H1 (cell line): ENCODE measurements at regions not wholly inside any gene's neighbourhood (a gene's known extent, or its start where the extent isn't known, plus 50 kb on each side); places are given as distances from the start of the nearest gene placed in this dataset.

Source experiments
- CTCF ChIA-PET: fragments of 300-600 bp; sonication (Branson Sonifier 250); formaldehyde crosslinking; loops from one replicate; lab custom pipeline; 2021; ENCODE audit not compliant: partially characterized antibody; lab: Charles Lee
- POLR2A ChIA-PET: fragments of 300-600 bp; sonication (Branson Sonifier 250); formaldehyde crosslinking; loops from one replicate; lab custom pipeline; 2021; ENCODE audit warnings: inconsistent platforms; ENCODE audit not compliant: partially characterized antibody; lab: Charles Lee
- DNase-seq, 2 experiments: peaks; one replicate each; pipeline versions ENCODE4 v3.0.0 to v3.0.0-alpha.2; 2010 to 2022; ENCODE audit warnings: low spot score in 2 of 2, low read depth in 1 of 2, mixed read lengths in 1 of 2
- FAIRE-seq: peaks from 2 replicates; lab custom pipeline; 2011; peaks lifted over from hg19 to GRCh38; lab: Jason Lieb, UNC
- H2AFZ ChIP-seq: 2 replicates; pipeline ENCODE4 v1.8.1; 2012; ENCODE audit warnings: low read length, inconsistent platforms
- H2AK5ac ChIP-seq: 2 replicates; pipeline ENCODE4 v1.6.1; 2013; ENCODE audit warnings: low read depth, low read length
- H2BK120ac ChIP-seq: replicated peaks from 2 replicates; pipeline ENCODE3; 2013; ENCODE audit warnings: low read depth, low read length, inconsistent platforms
- H2BK12ac ChIP-seq: 2 replicates; pipeline ENCODE4 v1.6.1; 2013; ENCODE audit warnings: low read depth, low read length
- H2BK15ac ChIP-seq: 2 replicates; pipeline ENCODE4 v1.6.1; 2013; ENCODE audit warnings: low read length
- H2BK20ac ChIP-seq: 2 replicates; pipeline ENCODE4 v1.6.1; 2013; ENCODE audit warnings: low read length
- H2BK5ac ChIP-seq: 2 replicates; pipeline ENCODE4 v1.6.1; 2013; ENCODE audit warnings: low read depth, low read length
- H3K14ac ChIP-seq: 2 replicates; pipeline ENCODE4 v1.6.1; 2013; ENCODE audit warnings: inconsistent platforms; ENCODE audit not compliant: insufficient read length
- H3K18ac ChIP-seq: 2 replicates; pipeline ENCODE4 v1.6.1; 2013; ENCODE audit warnings: low read length; ENCODE audit errors: extremely low read depth
- H3K23ac ChIP-seq: 2 replicates; pipeline ENCODE4 v1.6.1; 2013; ENCODE audit warnings: inconsistent platforms; ENCODE audit not compliant: insufficient read length
- H3K23me2 ChIP-seq: 2 replicates; pipeline ENCODE4 v1.6.1; 2013; ENCODE audit warnings: low read depth, low read length
- H3K27ac ChIP-seq: 2 replicates; pipeline ENCODE4 v1.6.1; 2011; ENCODE audit warnings: low read depth, low read length, inconsistent platforms
- H3K27me3 ChIP-seq, 4 experiments: replicated peaks in 1 of 4; 1 replicate in 1 of 4; 2 replicates in 3 of 4; pipeline versions ENCODE4 v1.6.1 to v1.8.1; 2011 to 2013; ENCODE audit warnings: low read length in 3 of 4, mild to moderate bottlenecking in 3 of 4, inconsistent platforms in 2 of 4, mixed read lengths in 2 of 4, moderate library complexity in 1 of 4; ENCODE audit not compliant: control insufficient read depth in 3 of 4, insufficient read depth in 3 of 4; ENCODE audit errors: extremely low read depth in 1 of 4
- H3K36me3 ChIP-seq, 4 experiments: 2 replicates each; pipeline versions ENCODE4 v1.6.1 to v1.8.1; 2011 to 2013; ENCODE audit warnings: mild to moderate bottlenecking in 4 of 4, low read length in 3 of 4, moderate library complexity in 2 of 4, control low read depth in 1 of 4, inconsistent platforms in 1 of 4; ENCODE audit not compliant: insufficient read depth in 4 of 4, control insufficient read depth in 2 of 4
- H3K4ac ChIP-seq: replicated peaks from 2 replicates; pipeline ENCODE3; 2013; ENCODE audit warnings: low read length, low read depth, mixed read lengths, inconsistent platforms; ENCODE audit not compliant: insufficient read length
- H3K4me1 ChIP-seq, 4 experiments: replicated peaks in 1 of 4; 1 replicate in 1 of 4; 2 replicates in 3 of 4; pipeline versions ENCODE4 v1.6.1 to v1.8.1; 2011 to 2013; ENCODE audit warnings: low read length in 3 of 4, inconsistent platforms in 2 of 4, mixed read lengths in 1 of 4; ENCODE audit not compliant: insufficient read depth in 4 of 4, control insufficient read depth in 3 of 4
- H3K4me2 ChIP-seq, 2 experiments: 2 replicates each; pipeline versions ENCODE4 v1.6.1 to v1.8.1; 2011 to 2013; ENCODE audit warnings: low read depth in 2 of 2, low read length in 2 of 2, control low read depth in 1 of 2, inconsistent platforms in 1 of 2, mild to moderate bottlenecking in 1 of 2; ENCODE audit not compliant: insufficient read depth in 1 of 2
- H3K4me3 ChIP-seq, 4 experiments: fragments of 200-600, 300-600 bp in 1 of 4; sonication (generic), shearing (Covaris generic), sonication (Bioruptor Twin) in 1 of 4; 2 replicates each; pipeline versions ENCODE4 v1.5.1 to v1.8.1; 2011 to 2016; ENCODE audit warnings: low read length in 4 of 4, low read depth in 3 of 4, control low read depth in 2 of 4, inconsistent platforms in 2 of 4, mild to moderate bottlenecking in 2 of 4, mixed read lengths in 1 of 4, moderate library complexity in 1 of 4; ENCODE audit not compliant: insufficient read depth in 2 of 4; ENCODE audit errors: extremely low read depth in 1 of 4
- H3K56ac ChIP-seq: replicated peaks from 2 replicates; pipeline ENCODE3; 2013; ENCODE audit warnings: low read depth, mild to moderate bottlenecking, mixed read lengths, low read length, inconsistent platforms; ENCODE audit not compliant: insufficient read length
- H3K79me1 ChIP-seq: 2 replicates; pipeline ENCODE4 v1.6.1; 2013; ENCODE audit warnings: low read depth, low read length, control low read depth
- H3K79me2 ChIP-seq, 2 experiments: 2 replicates each; pipeline versions ENCODE4 v1.6.1 to v1.8.1; 2012 to 2013; ENCODE audit warnings: low read length in 2 of 2, mild to moderate bottlenecking in 2 of 2, inconsistent platforms in 1 of 2; ENCODE audit not compliant: insufficient read depth in 2 of 2, control insufficient read depth in 1 of 2
- H3K9ac ChIP-seq, 4 experiments: replicated peaks in 1 of 4; 1 replicate in 1 of 4; 2 replicates in 3 of 4; pipeline versions ENCODE4 v1.6.1 to v1.8.1; 2011 to 2013; ENCODE audit warnings: low read depth in 3 of 4, low read length in 3 of 4, control low read depth in 2 of 4, mild to moderate bottlenecking in 2 of 4, moderate library complexity in 2 of 4, inconsistent platforms in 1 of 4; ENCODE audit errors: extremely low read depth in 1 of 4
- H3K9me3 ChIP-seq, 2 experiments: 2 replicates each; pipeline versions ENCODE4 v1.6.1 to v1.8.1; 2012 to 2013; ENCODE audit warnings: mild to moderate bottlenecking in 2 of 2, moderate library complexity in 2 of 2, control low read depth in 1 of 2, inconsistent platforms in 1 of 2, low read depth in 1 of 2, low read length in 1 of 2, mixed read lengths in 1 of 2; ENCODE audit not compliant: insufficient read depth in 2 of 2
- H4K20me1 ChIP-seq, 2 experiments: replicated peaks in 1 of 2; 2 replicates each; pipeline versions ENCODE3 to v1.8.1; 2011 to 2013; ENCODE audit warnings: inconsistent platforms in 2 of 2, low read length in 2 of 2, mild to moderate bottlenecking in 1 of 2; ENCODE audit not compliant: insufficient read depth in 2 of 2, control insufficient read depth in 1 of 2
- H4K5ac ChIP-seq: 2 replicates; pipeline ENCODE4 v1.6.1; 2013; ENCODE audit warnings: low read length, low read depth, mixed read lengths, inconsistent platforms; ENCODE audit not compliant: insufficient read length
- H4K8ac ChIP-seq: 2 replicates; pipeline ENCODE4 v1.8.0; 2013; ENCODE audit warnings: mild to moderate bottlenecking, moderate library complexity, low read length, inconsistent platforms; ENCODE audit not compliant: insufficient read depth; ENCODE audit errors: extremely low read depth
- H4K91ac ChIP-seq: replicated peaks from 2 replicates; pipeline ENCODE3; 2013; ENCODE audit warnings: low read length, mixed read lengths, inconsistent platforms; ENCODE audit not compliant: insufficient read length
- CBX5 ChIP-seq: fragments of 300-800, 300-1000 bp; sonication (generic); IDR thresholded peaks from 2 replicates; pipeline ENCODE4 v1.7.1; 2016; ENCODE audit warnings: antibody characterized with exemption, low read length, low read depth
- CHD2 ChIP-seq: IDR thresholded peaks from 2 replicates; pipeline ENCODE4 v1.6.1; 2012; ENCODE audit warnings: low read length, improper control_type of control experiment
- TAF7 ChIP-seq: optimal IDR thresholded peaks from 2 replicates; pipeline ENCODE3; 2011; ENCODE audit warnings: low read depth, mild to moderate bottlenecking, inconsistent platforms, low read length, moderate library complexity, borderline replicate concordance
- WGBS, 2 experiments: shearing (Covaris generic) in 1 of 2; methylation state at CpG; one replicate each; pipeline versions ENCODE4 v1.1.6 to v1.1.7; 2013 to 2015; ENCODE audit warnings: low lambda C conversion rate in 2 of 2, mixed read lengths in 2 of 2, inconsistent platforms in 1 of 2, low coverage in 1 of 2, missing lambda C conversion rate in 1 of 2; ENCODE audit not compliant: insufficient replicate concordance in 2 of 2, insufficient coverage in 1 of 2, insufficient read length in 1 of 2; ENCODE audit errors: extremely low coverage in 1 of 2, missing lambda C conversion rate in 1 of 2; 5-methylcytosine and 5-hydroxymethylcytosine counted together

DNA sequence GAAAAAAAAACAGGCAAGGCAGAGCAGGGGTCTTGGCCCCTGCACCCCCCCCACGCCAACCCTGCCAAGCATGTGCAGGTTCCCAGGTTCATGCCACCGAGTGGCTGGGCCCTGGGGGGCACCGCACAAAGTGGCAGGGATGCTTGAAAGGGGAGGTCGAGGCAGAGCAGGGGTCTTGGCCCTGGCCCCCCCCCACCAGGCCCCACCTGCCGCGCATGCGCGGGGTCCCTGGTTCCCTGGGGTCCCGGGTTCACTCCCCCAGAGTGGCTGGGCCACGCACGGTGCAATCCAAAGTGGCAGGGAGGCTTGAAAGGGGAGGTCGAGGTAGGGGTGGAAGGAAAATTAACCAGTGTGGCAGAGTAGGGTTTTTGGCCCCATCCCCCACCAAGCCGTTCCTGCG lies 312.2 kb downstream of the ALG10 start:
- Histone ChIP-seq H4K91ac (no peak overlapping the region), H3K18ac (no peak overlapping the region), H2AFZ (no peak overlapping the region), H3K36me3 (peaks cover 0 to 3% (median 0%) of the 10 kb centered on the region in 4 experiments; a peak in 1 of 8 replicates), H3K23me2 (no peaks in the 10 kb centered on the region), H3K27ac (no peak overlapping the region), H2BK12ac (no peak overlapping the region), H2BK15ac (no peak overlapping the region), H3K9me3 (peaks cover 60 to 100% of the 10 kb centered on the region in 2 experiments), H4K8ac (no peak overlapping the region), H3K4ac (no peak overlapping the region), H3K56ac (no peak overlapping the region), H3K4me3 (no peak overlapping the region), H3K27me3 (no peaks in the 10 kb centered on the region), H3K9ac (no peak overlapping the region), H3K4me1 (no peaks in the 10 kb centered on the region), H3K14ac (no peak overlapping the region), H4K5ac (no peak overlapping the region), H3K79me1 (no peaks in the 10 kb centered on the region), H3K23ac (no peak overlapping the region), H3K4me2 (no peak overlapping the region), H3K79me2 (no peaks in the 10 kb centered on the region), H4K20me1 (no peaks in the 10 kb centered on the region), H2AK5ac (no peak overlapping the region), H2BK120ac (no peak overlapping the region), H2BK5ac (no peak overlapping the region), H2BK20ac (no peak overlapping the region)
- ChIA-PET CTCF (no interaction called here), POLR2A (no interaction called here)
- no peak for DNase-seq
- WGBS, 2 experiments = 90% methylated on average over 4 of the region's 14 CpGs; no CpG with 5 or more reads in 1 of the 2 experiments
- FAIRE-seq = no peak
- no peak for TF ChIP-seq CHD2
- TF ChIP-seq TAF7 = no peak
- no peak for TF ChIP-seq CBX5
